ELF-1 (cell line): ENCODE measurements at regions not wholly inside any gene's neighbourhood (a gene's known extent, or its start where the extent isn't known, plus 50 kb on each side); places are given as distances from the start of the nearest gene placed in this dataset.
"Not testable (repeated sequence)": the region's sequence is repeated elsewhere in the genome, so short reads cannot be mapped to it uniquely, and the experiment has no call there.

Experiments used
- DNase-seq: peaks from one replicate; pipeline ENCODE4 v3.0.0-alpha.2; 2016; ENCODE audit warnings: low read depth, low spot score

GRCh38 chr6:154921482-154921881 lies 73.6 kb upstream of the TIAM2 start:
- DNase-seq: no peak

GRCh38 chr6:154923199-154923869 lies 71.8 kb upstream of the TIAM2 start:
- peak; percentile 44 for DNase-seq

- no peak for DNase-seq
Observed at GRCh38 chr6:154925130-154925529, 70.0 kb upstream of the TIAM2 start.

GRCh38 chr6:154926366-154926765 lies 68.7 kb upstream of the TIAM2 start:
- no peak for DNase-seq

GRCh38 chr6:154928325-154928922 lies 66.7 kb upstream of the TIAM2 start:
- DNase-seq: peak; percentile 66

- DNase-seq: no peak
Observed at GRCh38 chr6:154930451-154930851, 64.7 kb upstream of the TIAM2 start.

GRCh38 chr6:154931711-154932424 lies 63.2 kb upstream of the TIAM2 start:
- peak; percentile 58 for DNase-seq

- DNase-seq: peak; percentile 66
Observed at GRCh38 chr6:154932515-154933027, 62.5 kb upstream of the TIAM2 start.

- DNase-seq: no peak
Observed at GRCh38 chr6:154933181-154933827, 61.8 kb upstream of the TIAM2 start.

GRCh38 chr6:154937306-154938220 lies 57.6 kb upstream of the TIAM2 start:
- peak; percentile 52 for DNase-seq

- no peak for DNase-seq
Observed at GRCh38 chr6:154938221-154938580, 56.9 kb upstream of the TIAM2 start.

- DNase-seq: not testable (repeated sequence)
Observed at GRCh38 chr6:154938727-154939285, 56.3 kb upstream of the TIAM2 start.

GRCh38 chr6:154942770-154943169 lies 52.3 kb upstream of the TIAM2 start:
- peak; percentile 57 for DNase-seq

- DNase-seq: no peak
Observed at GRCh38 chr6:154945271-154945890, 49.7 kb upstream of the TIAM2 start.
